Breast epithelium (tissue), 3 donors: ENCODE measurements at regions not wholly inside any gene's neighbourhood (a gene's known extent, or its start where the extent isn't known, plus 50 kb on each side); places are given as distances from the start of the nearest gene placed in this dataset.

Experiments used
- CTCF ChIP-seq, 3 donors: fragments of 450-650 bp; IDR thresholded peaks; one replicate each; pipeline ENCODE4 v1.5.1; 2016 to 2017; ENCODE audit warnings: antibody characterized with exemption in 3 of 3, mild to moderate bottlenecking in 3 of 3, moderate library complexity in 3 of 3
- POLR2AphosphoS5 ChIP-seq, 3 donors: sonication (generic); formaldehyde crosslinking; IDR thresholded peaks; one replicate each; pipeline ENCODE4 v1.6.1; 2017; ENCODE audit warnings: antibody characterized with exemption in 3 of 3

- no peak for TF ChIP-seq CTCF (IDR thresholded peaks at IDR 0.05)
- TF ChIP-seq POLR2AphosphoS5 (IDR thresholded peaks at IDR 0.05): no peak
Observed at GRCh38 chr6:14278446-14278845, 160.9 kb downstream of the CD83 start.
